K562 (cell line): ENCODE measurements at regions not wholly inside any gene's neighbourhood (a gene's known extent, or its start where the extent isn't known, plus 50 kb on each side); places are given as distances from the start of the nearest gene placed in this dataset.

ENCODE experiments used
- ATAC-seq: fragments of 200-7000 bp; cut with Tn5 transposase; 3 replicates; pipeline ENCODE4 v1.9.1; 2020; ENCODE audit warnings: moderate library complexity
- BruUV-seq: library from RNA; stranded (reverse); fragments of 400-500 nt; replicated peaks from 2 replicates; lab custom pipeline; 2021; lab: Mats Ljungman, UMichigan
- CTCF ChIA-PET: fragments of 300-600 bp; formaldehyde crosslinking; extraction: SDS; loops from one replicate; lab custom pipeline; 2021; ENCODE audit warnings: low intra/inter-chr PET ratio; lab: Yijun Ruan, JAX
- POLR2A ChIA-PET: fragments of 300-600, 350-650 bp; sonication (Branson Sonifier 250); formaldehyde crosslinking; extraction: SDS; loops from one replicate; lab custom pipeline; 2021; ENCODE audit warnings: antibody characterized with exemption, inconsistent platforms; lab: Yijun Ruan, JAX
- DNase-seq, 4 experiments: peaks; one replicate each; pipeline versions ENCODE4 v3.0.0 to v3.0.0-alpha.2; 2011 to 2018; ENCODE audit warnings: low spot score in 3 of 4, mixed read lengths in 3 of 4; ENCODE audit errors: extremely low read depth in 1 of 4
- FAIRE-seq: peaks from 2 replicates; lab custom pipeline; 2011; peaks lifted over from hg19 to GRCh38; lab: Jason Lieb, UNC
- H2AFZ ChIP-seq: 2 replicates; pipeline ENCODE4 v1.6.0; 2011; ENCODE audit warnings: low read depth, low read length, control low read depth, inconsistent platforms
- H3K27ac ChIP-seq: fragments of 200-600 bp; 3 replicates; pipeline ENCODE4 v1.8.0; 2011; ENCODE audit warnings: low read depth, mild to moderate bottlenecking, control low read depth, inconsistent platforms, low read length, moderate library complexity, mixed read lengths; ENCODE audit errors: extremely low read depth
- H3K27me3 ChIP-seq, 2 experiments: fragments of 300-600 bp in 1 of 2; 2 replicates in 1 of 2; 3 replicates in 1 of 2; pipeline versions ENCODE4 v1.6.0 to v1.8.0; 2011; ENCODE audit warnings: inconsistent platforms in 2 of 2, low read length in 2 of 2, mild to moderate bottlenecking in 1 of 2, mixed read lengths in 1 of 2, moderate library complexity in 1 of 2; ENCODE audit not compliant: control insufficient read depth in 2 of 2, insufficient read depth in 2 of 2
- H3K36me3 ChIP-seq: fragments of 300-600 bp; 3 replicates; pipeline ENCODE4 v1.8.0; 2011; ENCODE audit warnings: mild to moderate bottlenecking, low read length, inconsistent platforms; ENCODE audit not compliant: control insufficient read depth, insufficient read depth
- H3K4me1 ChIP-seq, 2 experiments: fragments of 200-600 bp in 1 of 2; replicated peaks in 1 of 2; 2 replicates in 1 of 2; 3 replicates in 1 of 2; pipeline versions ENCODE4 v1.5.1 to v1.8.0; 2011; ENCODE audit warnings: inconsistent platforms in 2 of 2, low read length in 2 of 2, mild to moderate bottlenecking in 1 of 2, mixed read lengths in 1 of 2, moderate library complexity in 1 of 2; ENCODE audit not compliant: control insufficient read depth in 2 of 2, insufficient read depth in 2 of 2
- H3K4me2 ChIP-seq: 2 replicates; pipeline ENCODE4 v1.6.1; 2011; ENCODE audit warnings: low read length, control low read depth, inconsistent platforms, mixed read lengths; ENCODE audit not compliant: insufficient read depth
- H3K4me3 ChIP-seq: fragments of 200-600 bp; sonication (generic), shearing (Covaris generic); 2 replicates; pipeline ENCODE4 v1.5.1; 2016; ENCODE audit warnings: control low read depth, inconsistent platforms
- H3K79me2 ChIP-seq: fragments of 200-600 bp; 3 replicates; pipeline ENCODE4 v1.8.0; 2011; ENCODE audit warnings: low read length, inconsistent platforms; ENCODE audit not compliant: control insufficient read depth, insufficient read depth
- H3K9ac ChIP-seq, 2 experiments: 2 replicates each; pipeline versions ENCODE4 v1.6.0 to v1.6.1; 2011; ENCODE audit warnings: low read depth in 2 of 2, low read length in 2 of 2, control low read depth in 1 of 2, inconsistent platforms in 1 of 2, mild to moderate bottlenecking in 1 of 2, mixed read lengths in 1 of 2; ENCODE audit not compliant: insufficient read depth in 1 of 2
- H3K9me1 ChIP-seq: one replicate; pipeline ENCODE4 v1.6.0; 2011; ENCODE audit warnings: inconsistent platforms, mild to moderate bottlenecking, low read length, moderate library complexity; ENCODE audit not compliant: control insufficient read depth, insufficient read depth
- H3K9me3 ChIP-seq: replicated peaks from 2 replicates; pipeline ENCODE4 v1.5.1; 2011; ENCODE audit warnings: low read depth, low read length, inconsistent platforms; ENCODE audit not compliant: control insufficient read depth, insufficient read depth
- H4K20me1 ChIP-seq: replicated peaks from 2 replicates; pipeline ENCODE4 v1.6.1; 2011; ENCODE audit warnings: low read length, inconsistent platforms, mixed read lengths; ENCODE audit not compliant: control insufficient read depth, insufficient read depth
- CGGBP1 ChIP-seq: fragments of 250-450 bp; sonication (Bioruptor Pico); IDR thresholded peaks from 2 replicates; pipeline ENCODE4 v1.9.0; 2021; ENCODE audit warnings: mild to moderate bottlenecking
- DLX4 ChIP-seq: fragments of 250-450 bp; sonication (Bioruptor Pico); IDR thresholded peaks from 2 replicates; pipeline ENCODE4 v1.6.1; 2021; ENCODE audit warnings: mild to moderate bottlenecking
- DMBX1 ChIP-seq: fragments of 250-450 bp; sonication (Bioruptor Pico); IDR thresholded peaks from 2 replicates; pipeline ENCODE4 v1.8.0; 2022; ENCODE audit warnings: inconsistent platforms, mild to moderate bottlenecking, moderate library complexity, borderline replicate concordance
- ETV5 ChIP-seq: sonication (generic); formaldehyde crosslinking; IDR thresholded peaks from 2 replicates; pipeline ENCODE4 v1.4.0; 2020; ENCODE audit warnings: low read depth, mild to moderate bottlenecking, missing genetic modification reagents
- GABPB1 ChIP-seq: sonication (generic); formaldehyde crosslinking; IDR thresholded peaks from 2 replicates; pipeline ENCODE4 v1.8.0; 2022; ENCODE audit warnings: mild to moderate bottlenecking, missing genetic modification reagents
- GATAD2B ChIP-seq: fragments of 450-650 bp; IDR thresholded peaks from 2 replicates; pipeline ENCODE4 v1.6.1; 2017; ENCODE audit warnings: mild to moderate bottlenecking, borderline replicate concordance
- HMGN3 ChIP-seq: IDR thresholded peaks from 2 replicates; pipeline ENCODE4 v1.6.1; 2011; ENCODE audit warnings: borderline replicate concordance, low read depth, mild to moderate bottlenecking, mixed read lengths, low read length; ENCODE audit not compliant: insufficient read length; ENCODE audit errors: extremely low read depth
- MTA2 ChIP-seq: fragments of 450-650 bp; IDR thresholded peaks from 2 replicates; pipeline ENCODE4 v1.6.1; 2016; ENCODE audit warnings: low read depth
- PHF8 ChIP-seq: fragments of 200-600 bp; sonication (generic); IDR thresholded peaks from 2 replicates; pipeline ENCODE4 v1.6.1; 2012; ENCODE audit warnings: mixed run types, mild to moderate bottlenecking, inconsistent platforms, low read length, moderate library complexity, borderline replicate concordance
- RNF2 ChIP-seq: sonication (generic); IDR thresholded peaks from 2 replicates; pipeline ENCODE4 v1.6.1; 2016
- SREBF2 ChIP-seq: sonication (generic); formaldehyde crosslinking; IDR thresholded peaks from 2 replicates; pipeline ENCODE4 v1.4.0; 2020; ENCODE audit warnings: mild to moderate bottlenecking, missing genetic modification reagents
- TARDBP ChIP-seq: fragments of 450-650 bp; IDR thresholded peaks from 2 replicates; pipeline ENCODE4 v1.6.1; 2016
- ZC3H4 ChIP-seq: sonication (generic); formaldehyde crosslinking; IDR thresholded peaks from 2 replicates; pipeline ENCODE4 v1.9.0; 2021; ENCODE audit warnings: missing genetic modification reagents, borderline replicate concordance
- ZNF174 ChIP-seq: fragments of 250-450 bp; sonication (Bioruptor Pico); IDR thresholded peaks from 2 replicates; pipeline ENCODE4 v1.4.0; 2020; ENCODE audit warnings: mild to moderate bottlenecking
- in situ Hi-C: fragments of 300-500 bp; cut with MboI; formaldehyde crosslinking; loops from 4 replicates; pipeline ENCODE4 v1.15.0; 2018; ENCODE audit warnings: inconsistent platforms, mixed read lengths
- intact Hi-C: fragments of 100-400 bp; cut with micrococcal nuclease; formaldehyde crosslinking; loops from 2 replicates; pipeline ENCODE4 v1.14.2; 2022
- TF ChIP-seq, protein P1 (sequence below), 3 experiments: fragments of 200-800 bp in 1 of 3; sonication (Bioruptor generic) in 1 of 3; sonication (generic) in 1 of 3; formaldehyde crosslinking in 1 of 3; IDR thresholded peaks; 2 replicates each; pipeline versions ENCODE4 v1.6.1 to v1.8.0; 2016 to 2022; ENCODE audit warnings: mild to moderate bottlenecking in 2 of 3, missing compliant biosample characterization in 2 of 3, missing genetic modification characterization in 2 of 3, missing genetic modification reagents in 1 of 3
- TF ChIP-seq, protein P2 (sequence below): sonication (generic); formaldehyde crosslinking; IDR thresholded peaks from 2 replicates; pipeline ENCODE4 v1.8.0; 2022; ENCODE audit warnings: mild to moderate bottlenecking, low read depth, missing genetic modification reagents

DNA sequence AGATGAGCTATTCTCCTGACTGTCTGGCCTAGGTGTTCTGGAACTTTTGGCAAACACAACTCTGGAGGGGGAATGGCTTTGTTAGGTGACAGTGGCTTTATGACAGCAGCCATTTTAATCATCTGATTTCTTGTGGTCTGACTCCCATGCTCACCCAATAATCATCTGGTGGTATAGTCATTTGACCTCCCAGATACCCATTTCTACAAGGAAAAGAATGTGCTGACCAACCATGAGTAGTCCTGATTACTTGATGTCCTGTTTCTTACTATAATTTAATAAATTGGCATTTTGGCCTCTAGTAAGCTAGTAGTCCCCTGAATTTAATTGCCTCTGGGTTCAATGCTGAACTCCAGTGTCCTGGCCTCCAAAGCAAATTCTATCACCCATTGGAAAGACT, 109.9 kb upstream of the DUSP21 start:
- TF ChIP-seq CGGBP1 (CRISPR knock-in tag) (no peak), TARDBP (no peak), DLX4 (CRISPR knock-in tag) (no peak), MTA2 (no peak), ZNF174 (no peak), PHF8 (no peak), DMBX1 (CRISPR knock-in tag) (no peak), ETV5 (CRISPR knock-in tag) (no peak), GATAD2B (no peak), ZC3H4 (no peak), HMGN3 (no peak), GABPB1 (CRISPR knock-in tag) (no peak), RNF2 (no peak), SREBF2 (CRISPR knock-in tag) (no peak)
- TF ChIP-seq, protein P1, sequence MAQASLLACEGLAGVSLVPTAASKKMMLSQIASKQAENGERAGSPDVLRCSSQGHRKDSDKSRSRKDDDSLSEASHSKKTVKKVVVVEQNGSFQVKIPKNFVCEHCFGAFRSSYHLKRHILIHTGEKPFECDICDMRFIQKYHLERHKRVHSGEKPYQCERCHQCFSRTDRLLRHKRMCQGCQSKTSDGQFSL (CRISPR knock-in tag; IDR thresholded peaks at IDR 0.05) = no peak
- TF ChIP-seq, protein P1 (tag; IDR thresholded peaks at IDR 0.05) = no peak
- TF ChIP-seq, protein P2, sequence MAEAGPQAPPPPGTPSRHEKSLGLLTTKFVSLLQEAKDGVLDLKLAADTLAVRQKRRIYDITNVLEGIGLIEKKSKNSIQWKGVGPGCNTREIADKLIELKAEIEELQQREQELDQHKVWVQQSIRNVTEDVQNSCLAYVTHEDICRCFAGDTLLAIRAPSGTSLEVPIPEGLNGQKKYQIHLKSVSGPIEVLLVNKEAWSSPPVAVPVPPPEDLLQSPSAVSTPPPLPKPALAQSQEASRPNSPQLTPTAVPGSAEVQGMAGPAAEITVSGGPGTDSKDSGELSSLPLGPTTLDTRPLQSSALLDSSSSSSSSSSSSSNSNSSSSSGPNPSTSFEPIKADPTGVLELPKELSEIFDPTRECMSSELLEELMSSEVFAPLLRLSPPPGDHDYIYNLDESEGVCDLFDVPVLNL (CRISPR knock-in tag) = no peak
- H3K27me3 ChIP-seq = no peaks in the 10 kb centered on the region

More for the DNA sequence above, 109.9 kb upstream of the DUSP21 start:
- H2AFZ ChIP-seq = no peak overlapping the region
- no peak overlapping the region for H3K4me2 ChIP-seq
- intact Hi-C loops = no loop called here
- no peaks in the 10 kb centered on the region for H3K4me1 ChIP-seq
- no peaks in the 10 kb centered on the region for H3K79me2 ChIP-seq
- CTCF ChIA-PET = no interaction called here
- no peak for DNase-seq
- H3K9me3 ChIP-seq = no peaks in the 10 kb centered on the region
- H3K4me3 ChIP-seq = no peak overlapping the region
- no peaks in the 10 kb centered on the region for H3K36me3 ChIP-seq
- no peak overlapping the region for H3K27ac ChIP-seq
- no TSS peak for BruUV-seq
- in situ Hi-C loops = no loop called here
- no peak for FAIRE-seq
- ATAC-seq = no peak
- no peaks in the 10 kb centered on the region for H3K9me1 ChIP-seq
- POLR2A ChIA-PET = interaction anchor here (1.2 kb wide), 1 partner anchor 10 kb away, joined by 3 read pairs; no protein-coding TSS in a partner anchor
- H4K20me1 ChIP-seq = no peaks in the 10 kb centered on the region
- H3K9ac ChIP-seq = no peak overlapping the region
